Fibroblast of villous mesenchyme (primary cell): ENCODE measurements at regions not wholly inside any gene's neighbourhood (a gene's known extent, or its start where the extent isn't known, plus 50 kb on each side); places are given as distances from the start of the nearest gene placed in this dataset.

Experiments
- DNase-seq: peaks from one replicate; pipeline ENCODE4 v3.0.0-alpha.2; 2010; ENCODE audit warnings: low read depth
- H3K4me3 ChIP-seq: 2 replicates; pipeline ENCODE4 v1.5.1; 2011; ENCODE audit warnings: low read depth, mild to moderate bottlenecking, low read length
- TF ChIP-seq, protein P1 (sequence below): IDR thresholded peaks from 2 replicates; pipeline ENCODE4 v1.5.1; 2012; ENCODE audit warnings: low read depth, mild to moderate bottlenecking, low read length; ENCODE audit not compliant: insufficient read depth

DNA sequence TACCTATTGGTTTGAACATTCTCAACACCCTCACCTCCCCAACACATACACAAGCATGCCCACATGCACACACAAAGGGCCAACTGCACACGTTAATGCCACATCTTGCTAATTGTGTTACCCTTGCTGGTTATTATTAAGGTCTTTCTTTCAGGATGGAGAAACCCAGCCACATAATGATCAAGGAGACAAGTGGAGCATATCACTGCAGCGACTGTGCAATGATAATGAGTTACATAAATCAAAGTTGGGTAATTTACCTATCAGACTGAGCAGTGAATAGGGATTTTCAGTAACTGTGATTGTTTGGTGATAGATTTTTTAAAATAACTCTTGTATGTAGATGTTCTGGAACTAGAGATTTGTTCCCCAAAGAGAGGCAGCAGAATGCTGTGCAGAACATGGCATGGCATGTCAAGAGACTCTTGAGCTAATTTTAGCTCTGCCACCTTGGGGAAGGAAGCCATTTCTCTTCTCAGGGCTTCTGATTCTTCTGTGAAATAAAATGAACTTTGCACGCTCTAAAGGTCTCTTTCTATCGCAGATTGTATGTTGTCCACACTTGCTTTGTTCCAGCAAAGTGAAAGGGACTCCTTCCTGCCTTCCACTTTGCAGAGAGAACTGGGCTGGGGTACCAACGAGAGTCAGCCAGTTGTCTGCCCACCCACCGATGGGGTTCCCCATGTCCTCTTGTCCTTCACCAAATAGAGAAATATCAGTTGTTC lies 126.0 kb upstream of the CAMK1G start:
- no peak overlapping the region for H3K4me3 ChIP-seq
- TF ChIP-seq, protein P1, sequence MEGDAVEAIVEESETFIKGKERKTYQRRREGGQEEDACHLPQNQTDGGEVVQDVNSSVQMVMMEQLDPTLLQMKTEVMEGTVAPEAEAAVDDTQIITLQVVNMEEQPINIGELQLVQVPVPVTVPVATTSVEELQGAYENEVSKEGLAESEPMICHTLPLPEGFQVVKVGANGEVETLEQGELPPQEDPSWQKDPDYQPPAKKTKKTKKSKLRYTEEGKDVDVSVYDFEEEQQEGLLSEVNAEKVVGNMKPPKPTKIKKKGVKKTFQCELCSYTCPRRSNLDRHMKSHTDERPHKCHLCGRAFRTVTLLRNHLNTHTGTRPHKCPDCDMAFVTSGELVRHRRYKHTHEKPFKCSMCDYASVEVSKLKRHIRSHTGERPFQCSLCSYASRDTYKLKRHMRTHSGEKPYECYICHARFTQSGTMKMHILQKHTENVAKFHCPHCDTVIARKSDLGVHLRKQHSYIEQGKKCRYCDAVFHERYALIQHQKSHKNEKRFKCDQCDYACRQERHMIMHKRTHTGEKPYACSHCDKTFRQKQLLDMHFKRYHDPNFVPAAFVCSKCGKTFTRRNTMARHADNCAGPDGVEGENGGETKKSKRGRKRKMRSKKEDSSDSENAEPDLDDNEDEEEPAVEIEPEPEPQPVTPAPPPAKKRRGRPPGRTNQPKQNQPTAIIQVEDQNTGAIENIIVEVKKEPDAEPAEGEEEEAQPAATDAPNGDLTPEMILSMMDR = no peak
- no peak for DNase-seq

DNA sequence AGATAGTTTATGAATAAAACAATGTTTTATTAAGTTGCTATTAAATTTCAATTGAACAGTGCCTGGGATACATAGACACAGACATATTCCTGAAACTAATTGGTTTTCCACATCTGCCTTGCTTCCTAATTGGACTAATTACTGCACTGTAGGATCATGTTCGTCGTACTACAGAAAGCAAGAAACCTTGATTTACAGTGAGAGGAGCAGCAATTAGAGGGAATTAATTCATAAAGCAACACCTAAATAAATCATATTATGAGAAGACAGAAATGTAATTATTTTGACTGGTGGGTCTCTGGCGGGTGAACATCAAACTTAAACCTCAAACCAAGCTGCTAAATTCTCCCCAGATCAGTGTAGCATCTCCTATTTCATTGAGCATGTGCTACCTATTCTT lies 124.6 kb upstream of the CAMK1G start:
- H3K4me3 ChIP-seq = no peak overlapping the region
- no peak for DNase-seq
- TF ChIP-seq, protein P1 = no peak

DNA sequence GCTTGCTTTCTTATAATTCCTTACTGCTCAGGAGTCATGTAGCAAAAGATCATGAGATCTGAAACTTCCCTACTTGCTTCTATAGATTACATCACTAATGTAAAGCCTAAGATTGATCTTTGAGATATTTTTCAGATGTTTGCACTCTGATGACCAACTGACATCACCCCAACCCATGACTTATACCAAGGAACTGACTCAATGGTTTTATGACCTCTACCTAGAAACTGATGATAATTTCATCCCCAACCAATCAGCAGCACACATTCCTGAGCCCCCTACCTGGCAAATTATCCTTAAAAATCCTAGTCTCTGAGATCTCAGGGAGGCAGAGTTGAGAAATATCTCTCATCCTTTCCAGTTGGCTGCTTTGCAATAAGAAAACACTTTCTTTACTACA lies 122.3 kb upstream of the CAMK1G start:
- no peak for DNase-seq
- TF ChIP-seq, protein P1 = no peak
- H3K4me3 ChIP-seq = no peak overlapping the region

DNA sequence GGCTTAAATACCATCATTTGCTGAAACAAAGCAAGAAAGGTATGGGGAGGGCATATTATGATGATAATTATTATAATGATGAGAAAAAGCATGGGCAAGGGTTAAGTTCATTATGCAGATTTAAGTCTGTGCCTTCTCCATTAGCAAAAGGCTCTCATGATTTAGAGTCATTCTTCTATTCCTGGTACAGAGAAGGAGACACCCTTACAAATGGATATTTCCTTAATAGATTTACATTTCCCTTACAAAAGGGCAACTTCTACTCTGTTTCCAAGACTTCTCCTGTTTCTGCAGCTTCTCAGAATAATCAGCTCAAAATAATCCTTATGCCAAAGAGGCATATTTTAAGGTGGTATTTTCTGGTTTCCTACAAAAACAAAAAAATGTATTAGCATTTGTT lies 121.1 kb upstream of the CAMK1G start:
- DNase-seq = no peak
- TF ChIP-seq, protein P1 = no peak
- H3K4me3 ChIP-seq = no peak overlapping the region

DNA sequence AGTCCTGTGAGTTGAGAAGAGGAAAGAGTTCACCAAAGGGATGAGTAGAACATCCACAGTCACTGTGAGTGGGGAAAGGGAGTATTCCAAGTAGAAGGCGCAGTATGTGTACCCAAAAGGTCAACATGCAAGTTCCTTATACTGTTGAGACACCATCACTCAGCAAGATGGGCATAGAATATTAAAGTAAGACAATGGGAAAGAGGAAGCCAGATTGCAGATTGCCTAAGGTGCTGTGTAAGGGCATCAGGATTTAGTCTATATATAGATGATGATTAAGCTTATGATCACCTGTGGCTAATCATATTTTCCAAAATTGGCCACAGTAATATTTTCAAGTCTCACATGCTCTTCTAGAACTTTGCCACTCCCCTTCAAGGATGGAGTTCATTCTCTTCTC lies 120.1 kb upstream of the CAMK1G start:
- TF ChIP-seq, protein P1 = no peak
- H3K4me3 ChIP-seq = no peak overlapping the region
- DNase-seq = no peak

DNA sequence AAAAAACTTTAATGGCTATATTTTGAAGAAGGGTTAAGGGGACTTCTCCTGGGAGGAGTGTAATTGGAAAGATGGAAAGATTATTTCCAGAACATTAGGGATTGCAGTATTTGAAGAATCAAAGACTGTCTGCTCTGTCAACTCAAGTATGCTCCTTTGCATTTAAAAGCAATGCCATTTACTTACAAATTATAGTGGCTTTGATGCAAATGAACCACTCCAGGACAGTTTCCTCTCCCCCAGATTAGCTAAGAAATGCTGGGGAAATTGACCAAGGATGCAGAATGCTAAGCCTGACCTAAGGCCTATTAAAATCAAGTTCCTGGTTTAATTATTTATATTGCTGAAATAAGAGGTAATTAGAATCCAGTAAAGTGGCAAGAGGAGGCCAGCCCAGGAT lies 110.5 kb upstream of the CAMK1G start:
- H3K4me3 ChIP-seq = no peak overlapping the region
- TF ChIP-seq, protein P1 = no peak

DNA sequence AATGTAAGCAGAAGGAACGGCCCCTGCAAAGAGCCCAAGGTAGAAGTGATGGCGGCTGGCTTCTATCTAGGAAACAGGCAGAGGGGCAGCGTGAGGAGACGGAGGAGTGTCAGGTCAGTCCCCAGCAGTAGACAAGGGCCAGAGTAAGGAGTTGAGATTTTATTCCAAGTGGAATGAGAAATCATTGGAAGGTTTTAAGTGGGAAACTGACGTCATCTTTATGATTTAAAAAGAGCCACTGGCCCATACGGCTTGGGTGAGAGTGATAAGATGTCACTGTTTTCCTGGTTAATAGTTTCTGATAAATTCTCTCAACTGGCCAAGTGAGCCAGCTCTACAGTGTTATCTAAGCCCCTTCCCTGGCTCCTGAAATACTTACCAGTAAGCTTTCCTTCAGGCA lies 103.2 kb upstream of the CAMK1G start:
- DNase-seq = no peak
- no peak overlapping the region for H3K4me3 ChIP-seq
- TF ChIP-seq, protein P1 = no peak

More for the DNA sequence above, 110.5 kb upstream of the CAMK1G start:
- no peak for DNase-seq
